Progenitor cell of endocrine pancreas (in vitro differentiated cells): ENCODE measurements at regions not wholly inside any gene's neighbourhood (a gene's known extent, or its start where the extent isn't known, plus 50 kb on each side); places are given as distances from the start of the nearest gene placed in this dataset.

Experiments used
- DNase-seq: peaks from one replicate; pipeline ENCODE4 v3.0.0; 2021; ENCODE audit warnings: low spot score; ENCODE audit not compliant: unreplicated experiment
- H3K27ac Mint-ChIP-seq: 2 replicates; pipeline ENCODE4 v1.8.0; 2021; ENCODE audit warnings: mild to moderate bottlenecking, moderate library complexity, mixed read lengths
- H3K27me3 Mint-ChIP-seq: 2 replicates; pipeline ENCODE4 v1.8.0; 2021; ENCODE audit warnings: mixed read lengths
- H3K36me3 Mint-ChIP-seq: 2 replicates; pipeline ENCODE4 v1.8.0; 2022; ENCODE audit warnings: mixed read lengths; ENCODE audit not compliant: insufficient read depth
- H3K4me1 Mint-ChIP-seq: 2 replicates; pipeline ENCODE4 v1.8.0; 2021; ENCODE audit warnings: low read depth, mixed read lengths
- H3K4me3 Mint-ChIP-seq: 2 replicates; pipeline ENCODE4 v1.8.0; 2021; ENCODE audit warnings: low read depth, mild to moderate bottlenecking, moderate library complexity, mixed read lengths
- H3K9me3 Mint-ChIP-seq: 2 replicates; pipeline ENCODE4 v1.8.0; 2021; ENCODE audit warnings: low read depth, mixed read lengths
- TF ChIP-seq, protein P1 (sequence below): fragments of 200-600 bp; sonication (generic); IDR thresholded peaks from one replicate; pipeline ENCODE4 v1.5.0; 2021; ENCODE audit warnings: antibody characterized with exemption, mild to moderate bottlenecking; ENCODE audit not compliant: unreplicated experiment

DNA sequence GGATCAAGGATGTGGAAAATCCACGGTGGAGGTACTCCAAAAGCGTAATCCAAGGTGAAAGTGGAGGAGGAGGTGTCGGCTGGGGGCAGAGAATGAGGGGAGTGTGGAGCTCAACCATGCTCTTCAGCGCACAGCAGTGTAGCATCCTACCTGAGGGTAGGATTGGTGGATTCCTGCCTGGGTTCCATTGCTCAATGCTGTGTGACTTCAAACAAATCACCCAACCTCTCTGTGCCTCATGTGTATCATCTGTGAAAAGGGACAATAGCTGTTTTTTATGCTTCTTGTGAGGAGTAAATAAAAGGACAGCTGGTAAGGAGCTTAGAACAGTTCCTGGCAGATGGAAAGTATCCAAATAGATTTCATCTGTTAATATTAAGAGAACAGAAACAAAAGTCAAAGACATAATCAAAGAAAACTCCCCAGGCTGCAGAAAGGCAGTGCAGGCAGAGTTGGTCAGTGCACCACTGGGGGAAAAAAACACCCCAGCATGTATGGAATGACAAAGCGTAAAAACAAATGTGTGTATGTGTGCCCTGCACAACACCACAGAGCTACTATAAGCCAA is 130.0 kb upstream of the HDAC4 start:
- no peaks in the 10 kb centered on the region for H3K9me3 Mint-ChIP-seq
- TF ChIP-seq, protein P1, sequence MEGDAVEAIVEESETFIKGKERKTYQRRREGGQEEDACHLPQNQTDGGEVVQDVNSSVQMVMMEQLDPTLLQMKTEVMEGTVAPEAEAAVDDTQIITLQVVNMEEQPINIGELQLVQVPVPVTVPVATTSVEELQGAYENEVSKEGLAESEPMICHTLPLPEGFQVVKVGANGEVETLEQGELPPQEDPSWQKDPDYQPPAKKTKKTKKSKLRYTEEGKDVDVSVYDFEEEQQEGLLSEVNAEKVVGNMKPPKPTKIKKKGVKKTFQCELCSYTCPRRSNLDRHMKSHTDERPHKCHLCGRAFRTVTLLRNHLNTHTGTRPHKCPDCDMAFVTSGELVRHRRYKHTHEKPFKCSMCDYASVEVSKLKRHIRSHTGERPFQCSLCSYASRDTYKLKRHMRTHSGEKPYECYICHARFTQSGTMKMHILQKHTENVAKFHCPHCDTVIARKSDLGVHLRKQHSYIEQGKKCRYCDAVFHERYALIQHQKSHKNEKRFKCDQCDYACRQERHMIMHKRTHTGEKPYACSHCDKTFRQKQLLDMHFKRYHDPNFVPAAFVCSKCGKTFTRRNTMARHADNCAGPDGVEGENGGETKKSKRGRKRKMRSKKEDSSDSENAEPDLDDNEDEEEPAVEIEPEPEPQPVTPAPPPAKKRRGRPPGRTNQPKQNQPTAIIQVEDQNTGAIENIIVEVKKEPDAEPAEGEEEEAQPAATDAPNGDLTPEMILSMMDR = no peak
- H3K4me1 Mint-ChIP-seq = no peaks in the 10 kb centered on the region
- H3K4me3 Mint-ChIP-seq = no peak overlapping the region
- no peaks in the 10 kb centered on the region for H3K36me3 Mint-ChIP-seq
- DNase-seq = no peak
- no peak overlapping the region for H3K27ac Mint-ChIP-seq
- H3K27me3 Mint-ChIP-seq = peaks cover 11% of the 10 kb centered on the region

DNA sequence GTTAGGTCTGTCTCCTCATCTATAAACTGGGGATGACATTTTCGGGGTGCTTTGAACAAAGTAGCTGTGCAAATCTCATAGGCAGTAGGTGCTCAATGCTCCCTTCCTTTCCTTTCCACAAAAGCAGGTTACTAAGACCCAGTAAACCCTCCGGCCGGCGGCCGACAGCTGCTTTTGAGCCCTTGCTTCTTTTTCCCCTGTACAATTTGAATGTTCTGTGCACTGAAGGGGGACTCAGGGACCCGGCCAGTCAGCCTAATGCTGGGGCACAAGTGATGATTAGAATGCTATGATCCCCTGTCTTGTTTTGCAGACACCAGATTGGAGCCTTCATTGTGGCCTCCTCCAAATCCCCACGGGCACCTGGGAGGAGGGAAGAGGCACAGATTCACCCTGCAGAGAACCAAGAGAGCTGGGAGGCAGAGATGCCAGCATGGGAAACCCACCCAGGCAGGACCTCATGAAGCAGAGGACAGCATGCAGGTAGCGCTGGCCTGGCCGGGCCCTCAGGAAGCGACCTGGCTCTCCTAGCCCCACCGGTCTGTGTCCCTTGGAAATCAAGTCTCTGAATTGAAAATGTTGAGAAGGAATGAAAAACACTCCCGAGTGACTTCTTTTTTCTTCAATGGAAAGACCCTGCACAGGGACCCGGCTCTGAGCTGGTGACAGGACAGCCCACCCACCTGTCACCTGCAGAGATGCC is 128.6 kb upstream of the HDAC4 start:
- H3K4me3 Mint-ChIP-seq = no peak overlapping the region
- H3K4me1 Mint-ChIP-seq = no peaks in the 10 kb centered on the region
- H3K36me3 Mint-ChIP-seq = no peaks in the 10 kb centered on the region
- peaks cover 15% of the 10 kb centered on the region for H3K27me3 Mint-ChIP-seq
- H3K9me3 Mint-ChIP-seq = no peaks in the 10 kb centered on the region
- TF ChIP-seq, protein P1 = no peak
- H3K27ac Mint-ChIP-seq = no peak overlapping the region
- no peak for DNase-seq

DNA sequence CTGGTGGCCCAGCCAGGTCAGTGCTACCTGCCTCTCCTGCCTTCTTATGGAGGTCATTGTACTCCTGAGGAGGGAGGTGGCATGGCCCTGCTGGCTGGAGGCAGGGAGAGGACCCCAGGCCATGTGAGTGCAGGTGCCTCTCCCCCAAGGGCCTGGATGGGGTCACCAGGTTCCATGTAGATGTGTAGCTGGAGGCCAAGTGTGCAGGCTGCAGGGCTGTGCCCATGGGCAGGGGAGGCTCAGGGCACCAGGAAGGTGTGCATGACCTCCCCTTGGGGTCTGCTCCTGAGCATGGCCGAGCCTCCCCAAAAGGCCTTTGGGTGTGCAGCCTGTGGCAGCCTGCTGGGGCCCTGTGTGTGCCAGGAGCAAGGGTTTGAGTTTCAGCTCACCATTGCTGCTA is 128.1 kb upstream of the HDAC4 start:
- H3K4me3 Mint-ChIP-seq = no peak overlapping the region
- no peaks in the 10 kb centered on the region for H3K4me1 Mint-ChIP-seq
- H3K27ac Mint-ChIP-seq = no peak overlapping the region
- no peak for DNase-seq
- no peaks in the 10 kb centered on the region for H3K9me3 Mint-ChIP-seq
- H3K27me3 Mint-ChIP-seq = peaks cover 15% of the 10 kb centered on the region
- H3K36me3 Mint-ChIP-seq = no peaks in the 10 kb centered on the region
- TF ChIP-seq, protein P1 = no peak

DNA sequence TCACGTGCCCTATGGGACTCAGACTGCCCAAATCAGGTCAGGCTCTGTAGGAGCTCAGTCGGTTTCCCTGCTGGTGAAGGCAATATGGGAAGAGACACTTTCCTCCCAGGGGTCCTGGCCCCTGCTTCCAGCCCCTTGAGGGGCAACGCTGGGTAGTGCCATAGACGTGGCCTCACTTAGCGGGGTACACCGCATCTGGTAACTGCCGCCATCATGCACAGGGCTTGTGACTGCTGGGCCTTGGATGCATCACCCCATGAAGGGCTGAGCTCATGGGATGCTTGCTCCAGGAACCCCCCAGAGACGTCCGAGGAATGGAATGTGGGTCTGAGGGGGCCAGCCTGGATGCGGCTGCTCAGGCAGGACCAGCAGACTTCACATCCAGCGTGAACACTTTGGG is 127.3 kb upstream of the HDAC4 start:
- Mint-ChIP-seq H3K27me3 (peaks cover 15% of the 10 kb centered on the region), H3K27ac (no peak overlapping the region), H3K9me3 (no peaks in the 10 kb centered on the region), H3K4me3 (no peak overlapping the region), H3K4me1 (no peaks in the 10 kb centered on the region), H3K36me3 (no peaks in the 10 kb centered on the region)
- TF ChIP-seq, protein P1 = no peak
- DNase-seq = no peak

DNA sequence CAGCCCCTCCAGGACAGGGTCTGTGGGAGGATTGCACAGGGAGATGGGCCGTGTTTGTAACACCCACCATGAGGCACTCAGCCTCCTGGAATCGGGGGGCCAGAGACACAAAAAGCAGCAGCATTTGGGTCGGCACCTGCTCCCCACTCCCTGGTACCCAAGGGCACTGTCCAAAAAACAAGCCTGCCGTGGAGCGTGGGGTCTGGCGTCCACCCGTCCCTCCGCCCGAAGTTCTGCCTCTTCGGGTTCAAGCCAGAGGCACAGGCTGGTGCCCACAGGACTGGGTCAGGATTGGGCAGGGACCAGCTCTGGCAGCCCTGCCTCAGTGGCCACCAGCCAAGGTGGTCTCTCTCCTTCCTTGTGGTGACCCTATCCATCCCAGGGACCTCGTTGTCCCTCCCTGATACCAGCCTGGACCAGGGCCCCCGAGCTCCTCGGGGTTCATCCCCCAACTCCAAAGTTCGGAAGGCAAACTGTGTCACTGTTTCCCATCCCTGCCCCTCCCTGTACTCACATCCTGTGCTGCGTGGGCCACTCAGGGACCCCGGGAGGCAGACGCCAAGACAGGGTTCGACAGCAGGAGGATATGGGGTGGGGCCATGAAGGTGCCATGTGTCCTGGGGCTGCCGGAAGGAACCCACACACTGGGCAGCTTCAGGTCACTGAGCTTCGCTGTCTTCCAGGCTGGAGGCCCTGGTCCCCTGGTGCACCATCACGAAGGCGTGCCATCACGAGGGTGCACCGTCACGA is 126.0 kb upstream of the HDAC4 start:
- Mint-ChIP-seq H3K27me3 (peaks cover 15% of the 10 kb centered on the region), H3K4me1 (peaks cover 4% of the 10 kb centered on the region), H3K36me3 (no peaks in the 10 kb centered on the region), H3K4me3 (no peak overlapping the region), H3K9me3 (no peaks in the 10 kb centered on the region), H3K27ac (no peak overlapping the region)
- DNase-seq = no peak
- TF ChIP-seq, protein P1 = no peak
